Esophagus muscularis mucosa (tissue), 3 donors: ENCODE measurements at regions not wholly inside any gene's neighbourhood (a gene's known extent, or its start where the extent isn't known, plus 50 kb on each side); places are given as distances from the start of the nearest gene placed in this dataset.

Experiments
- EP300 ChIP-seq: sonication (generic); formaldehyde crosslinking; IDR thresholded peaks from one replicate; pipeline ENCODE4 v1.6.1; 2017; ENCODE audit warnings: antibody characterized with exemption
- TF ChIP-seq, protein P1 (sequence below), 3 experiments: fragments of 200-600 bp in 2 of 3; fragments of 450-650 bp in 1 of 3; sonication (generic) in 2 of 3; IDR thresholded peaks; one replicate each; pipeline ENCODE4 v1.5.1; 2017 to 2019; ENCODE audit warnings: antibody characterized with exemption in 3 of 3, mild to moderate bottlenecking in 2 of 3, moderate library complexity in 1 of 3

DNA sequence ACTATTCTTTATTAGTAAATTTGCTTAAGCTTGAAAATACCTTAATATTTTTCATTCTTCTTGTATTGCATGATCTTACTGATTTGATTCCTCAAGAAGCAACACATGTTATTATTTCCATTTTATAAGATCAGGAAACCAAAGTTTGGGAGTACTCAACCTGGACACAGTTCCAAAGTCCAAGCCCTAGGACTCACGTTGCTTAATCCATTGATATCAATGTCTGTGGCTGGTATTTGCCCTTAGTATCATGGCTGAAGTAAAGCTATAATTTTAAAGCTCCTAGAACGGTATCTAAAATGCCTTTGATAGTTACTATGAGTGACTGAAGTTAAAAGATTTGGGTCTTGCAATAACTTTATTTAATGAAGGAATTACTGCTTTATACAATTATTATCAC is 1045.3 kb downstream of the TUSC7 start:
- TF ChIP-seq, protein P1, sequence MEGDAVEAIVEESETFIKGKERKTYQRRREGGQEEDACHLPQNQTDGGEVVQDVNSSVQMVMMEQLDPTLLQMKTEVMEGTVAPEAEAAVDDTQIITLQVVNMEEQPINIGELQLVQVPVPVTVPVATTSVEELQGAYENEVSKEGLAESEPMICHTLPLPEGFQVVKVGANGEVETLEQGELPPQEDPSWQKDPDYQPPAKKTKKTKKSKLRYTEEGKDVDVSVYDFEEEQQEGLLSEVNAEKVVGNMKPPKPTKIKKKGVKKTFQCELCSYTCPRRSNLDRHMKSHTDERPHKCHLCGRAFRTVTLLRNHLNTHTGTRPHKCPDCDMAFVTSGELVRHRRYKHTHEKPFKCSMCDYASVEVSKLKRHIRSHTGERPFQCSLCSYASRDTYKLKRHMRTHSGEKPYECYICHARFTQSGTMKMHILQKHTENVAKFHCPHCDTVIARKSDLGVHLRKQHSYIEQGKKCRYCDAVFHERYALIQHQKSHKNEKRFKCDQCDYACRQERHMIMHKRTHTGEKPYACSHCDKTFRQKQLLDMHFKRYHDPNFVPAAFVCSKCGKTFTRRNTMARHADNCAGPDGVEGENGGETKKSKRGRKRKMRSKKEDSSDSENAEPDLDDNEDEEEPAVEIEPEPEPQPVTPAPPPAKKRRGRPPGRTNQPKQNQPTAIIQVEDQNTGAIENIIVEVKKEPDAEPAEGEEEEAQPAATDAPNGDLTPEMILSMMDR (IDR thresholded peaks at IDR 0.05): no peak
- TF ChIP-seq EP300: no peak
